SJSA1 (cell line): ENCODE measurements at regions not wholly inside any gene's neighbourhood (a gene's known extent, or its start where the extent isn't known, plus 50 kb on each side); places are given as distances from the start of the nearest gene placed in this dataset.

ENCODE experiments used
- DNase-seq, 2 experiments: peaks; one replicate each; pipeline ENCODE4 v3.0.0-alpha.2; 2015 to 2020; ENCODE audit warnings: low spot score in 2 of 2, low read depth in 1 of 2
- H3K27ac ChIP-seq: fragments of 250-450 bp; sonication (Bioruptor Pico); 2 replicates; pipeline ENCODE4 v1.5.1; 2020; ENCODE audit warnings: mild to moderate bottlenecking, moderate library complexity
- H3K27me3 ChIP-seq: fragments of 250-450 bp; sonication (Bioruptor Pico); replicated peaks from 2 replicates; pipeline ENCODE4 v1.5.1; 2020; ENCODE audit warnings: mild to moderate bottlenecking, moderate library complexity
- H3K36me3 ChIP-seq: fragments of 250-450 bp; sonication (Bioruptor Pico); 2 replicates; pipeline ENCODE4 v1.5.1; 2020; ENCODE audit warnings: mild to moderate bottlenecking
- H3K4me1 ChIP-seq: fragments of 250-450 bp; sonication (Bioruptor Pico); replicated peaks from 2 replicates; pipeline ENCODE4 v1.6.1; 2021; ENCODE audit warnings: mild to moderate bottlenecking
- H3K4me3 ChIP-seq: fragments of 250-450 bp; sonication (Bioruptor Pico); 2 replicates; pipeline ENCODE4 v1.5.1; 2020; ENCODE audit warnings: mild to moderate bottlenecking
- H3K9me3 ChIP-seq: fragments of 250-450 bp; sonication (Bioruptor Pico); replicated peaks from 2 replicates; pipeline ENCODE4 v1.5.1; 2020; ENCODE audit warnings: mild to moderate bottlenecking

DNA sequence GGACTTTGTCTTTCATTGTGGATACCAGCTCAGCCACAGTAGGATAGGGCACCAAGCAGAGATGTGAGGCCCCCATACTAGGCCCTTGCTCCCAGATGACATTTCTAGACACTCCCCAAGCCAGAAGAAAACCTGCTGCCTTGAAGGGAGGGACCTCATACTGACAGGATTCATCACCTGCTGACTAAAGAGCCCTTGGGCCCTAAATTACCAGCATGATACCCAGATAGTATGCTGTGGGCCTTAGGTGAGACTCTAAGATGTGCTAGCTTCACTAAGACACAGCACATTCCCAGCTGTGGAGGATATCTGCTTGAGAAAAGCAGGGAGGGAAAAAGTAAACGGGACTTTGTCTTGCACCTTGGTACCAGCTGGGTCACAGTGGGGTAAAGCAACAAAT is 324.0 kb downstream of the TBL1XR1 start:
- Histone ChIP-seq H3K27me3 (no peaks in the 10 kb centered on the region), H3K4me1 (no peaks in the 10 kb centered on the region), H3K27ac (no peak overlapping the region), H3K9me3 (no peaks in the 10 kb centered on the region), H3K4me3 (no peak overlapping the region), H3K36me3 (no peaks in the 10 kb centered on the region)
- no peak for DNase-seq

GRCh38 chr3:176872771-176873209 is 324.5 kb downstream of the TBL1XR1 start:
- Histone ChIP-seq H3K4me1 (no peaks in the 10 kb centered on the region), H3K9me3 (no peaks in the 10 kb centered on the region), H3K27me3 (no peaks in the 10 kb centered on the region), H3K36me3 (no peaks in the 10 kb centered on the region), H3K4me3 (no peak overlapping the region), H3K27ac (no peak overlapping the region)
- DNase-seq, result peak in 1 of 2 experiments; percentile 24

DNA sequence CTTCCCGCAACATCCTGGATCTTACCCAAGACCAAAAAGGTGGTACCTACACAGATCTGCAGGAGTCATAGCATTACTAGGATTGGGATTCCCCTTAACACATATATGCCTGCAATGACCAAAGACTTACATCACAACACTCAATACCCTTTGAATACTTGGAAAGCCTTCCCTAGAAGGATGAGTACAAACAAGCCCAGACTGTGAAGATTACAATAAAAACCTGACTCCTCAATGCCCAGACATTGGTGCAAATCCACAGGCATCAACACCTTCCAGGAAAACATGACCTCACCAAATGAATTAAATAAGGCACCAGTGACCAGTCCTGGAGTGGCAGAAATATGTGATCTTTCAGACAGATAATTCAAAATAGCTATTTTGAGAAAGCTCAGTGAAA is 326.8 kb downstream of the TBL1XR1 start:
- H3K4me3 ChIP-seq, result no peak overlapping the region
- H3K27ac ChIP-seq, result no peak overlapping the region
- H3K4me1 ChIP-seq, result no peaks in the 10 kb centered on the region
- no peaks in the 10 kb centered on the region for H3K27me3 ChIP-seq
- H3K36me3 ChIP-seq, result no peaks in the 10 kb centered on the region
- no peak for DNase-seq
- no peaks in the 10 kb centered on the region for H3K9me3 ChIP-seq

- Histone ChIP-seq H3K9me3 (no peaks in the 10 kb centered on the region), H3K36me3 (no peaks in the 10 kb centered on the region), H3K27me3 (no peaks in the 10 kb centered on the region), H3K27ac (no peak overlapping the region), H3K4me1 (no peaks in the 10 kb centered on the region), H3K4me3 (no peak overlapping the region)
- no peak for DNase-seq
Observed at GRCh38 chr3:176867681-176868663, 329.3 kb downstream of the TBL1XR1 start.

GRCh38 chr3:176861137-176861536 is 336.1 kb downstream of the TBL1XR1 start:
- no peaks in the 10 kb centered on the region for H3K9me3 ChIP-seq
- no peaks in the 10 kb centered on the region for H3K4me1 ChIP-seq
- no peak for DNase-seq
- H3K36me3 ChIP-seq, result no peaks in the 10 kb centered on the region
- no peaks in the 10 kb centered on the region for H3K27me3 ChIP-seq
- no peak overlapping the region for H3K4me3 ChIP-seq
- no peak overlapping the region for H3K27ac ChIP-seq

GRCh38 chr3:176856721-176857120 is 340.6 kb downstream of the TBL1XR1 start:
- no peaks in the 10 kb centered on the region for H3K36me3 ChIP-seq
- no peaks in the 10 kb centered on the region for H3K9me3 ChIP-seq
- DNase-seq, result no peak
- no peak overlapping the region for H3K27ac ChIP-seq
- H3K4me3 ChIP-seq, result no peak overlapping the region
- no peaks in the 10 kb centered on the region for H3K27me3 ChIP-seq
- no peaks in the 10 kb centered on the region for H3K4me1 ChIP-seq

- H3K4me1 ChIP-seq, result no peaks in the 10 kb centered on the region
- no peak overlapping the region for H3K4me3 ChIP-seq
- no peaks in the 10 kb centered on the region for H3K27me3 ChIP-seq
- no peaks in the 10 kb centered on the region for H3K9me3 ChIP-seq
- H3K27ac ChIP-seq, result no peak overlapping the region
- DNase-seq, result no peak
- no peaks in the 10 kb centered on the region for H3K36me3 ChIP-seq
Observed at GRCh38 chr3:176855901-176856486, 341.3 kb downstream of the TBL1XR1 start.

- Histone ChIP-seq H3K4me1 (no peaks in the 10 kb centered on the region), H3K9me3 (no peaks in the 10 kb centered on the region), H3K27ac (no peak overlapping the region), H3K27me3 (no peaks in the 10 kb centered on the region), H3K36me3 (no peaks in the 10 kb centered on the region), H3K4me3 (no peak overlapping the region)
- DNase-seq, result no peak
Observed at GRCh38 chr3:176855213-176855612, 342.1 kb downstream of the TBL1XR1 start.

- no peak overlapping the region for H3K27ac ChIP-seq
- no peaks in the 10 kb centered on the region for H3K9me3 ChIP-seq
- no peaks in the 10 kb centered on the region for H3K36me3 ChIP-seq
- H3K4me1 ChIP-seq, result no peaks in the 10 kb centered on the region
- DNase-seq, result no peak
- H3K4me3 ChIP-seq, result no peak overlapping the region
- H3K27me3 ChIP-seq, result no peaks in the 10 kb centered on the region
Observed at GRCh38 chr3:176850498-176850897, 346.8 kb downstream of the TBL1XR1 start.

DNA sequence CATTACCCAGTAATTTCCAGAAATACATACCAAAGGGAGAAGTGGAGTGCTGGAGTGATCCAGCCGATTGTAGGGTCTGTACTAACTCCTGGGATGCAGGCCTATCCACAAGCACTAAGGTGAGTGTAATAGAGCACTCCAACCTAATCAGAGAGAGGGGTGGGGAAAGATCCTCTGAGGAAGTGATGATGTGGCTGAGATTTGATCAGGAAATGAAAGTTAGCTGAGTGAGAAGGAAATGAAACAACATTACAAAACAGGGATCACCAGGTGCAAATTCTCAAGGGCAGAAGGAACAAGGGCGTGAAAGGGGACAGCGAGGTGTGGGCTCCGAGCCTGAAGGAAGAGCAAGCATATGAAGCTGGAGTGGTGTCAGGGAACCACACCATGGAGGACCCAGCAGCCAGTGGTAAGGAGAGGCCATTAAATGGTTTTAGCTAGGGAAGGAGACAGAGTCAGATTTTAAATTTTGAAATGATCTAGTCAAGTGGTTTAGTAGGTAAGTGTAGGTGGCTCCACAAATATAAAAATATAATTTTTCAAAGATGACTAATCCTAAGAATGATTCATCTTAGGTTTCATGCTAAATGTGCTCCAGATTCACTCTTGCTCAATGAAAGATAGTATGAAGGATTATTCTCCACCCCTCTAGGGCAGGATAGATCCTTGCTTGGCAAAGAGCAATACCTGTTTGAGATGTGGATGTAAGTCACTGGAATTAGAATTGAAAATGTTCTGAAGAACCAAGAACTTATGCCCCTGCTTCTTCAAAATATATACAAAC is 348.7 kb downstream of the TBL1XR1 start:
- no peak overlapping the region for H3K4me3 ChIP-seq
- H3K36me3 ChIP-seq, result no peaks in the 10 kb centered on the region
- no peak for DNase-seq
- no peaks in the 10 kb centered on the region for H3K4me1 ChIP-seq
- H3K9me3 ChIP-seq, result no peaks in the 10 kb centered on the region
- no peak overlapping the region for H3K27ac ChIP-seq
- H3K27me3 ChIP-seq, result no peaks in the 10 kb centered on the region

GRCh38 chr3:176842914-176843313 is 354.4 kb downstream of the TBL1XR1 start:
- Histone ChIP-seq H3K27me3 (no peaks in the 10 kb centered on the region), H3K4me3 (no peak overlapping the region)

DNA sequence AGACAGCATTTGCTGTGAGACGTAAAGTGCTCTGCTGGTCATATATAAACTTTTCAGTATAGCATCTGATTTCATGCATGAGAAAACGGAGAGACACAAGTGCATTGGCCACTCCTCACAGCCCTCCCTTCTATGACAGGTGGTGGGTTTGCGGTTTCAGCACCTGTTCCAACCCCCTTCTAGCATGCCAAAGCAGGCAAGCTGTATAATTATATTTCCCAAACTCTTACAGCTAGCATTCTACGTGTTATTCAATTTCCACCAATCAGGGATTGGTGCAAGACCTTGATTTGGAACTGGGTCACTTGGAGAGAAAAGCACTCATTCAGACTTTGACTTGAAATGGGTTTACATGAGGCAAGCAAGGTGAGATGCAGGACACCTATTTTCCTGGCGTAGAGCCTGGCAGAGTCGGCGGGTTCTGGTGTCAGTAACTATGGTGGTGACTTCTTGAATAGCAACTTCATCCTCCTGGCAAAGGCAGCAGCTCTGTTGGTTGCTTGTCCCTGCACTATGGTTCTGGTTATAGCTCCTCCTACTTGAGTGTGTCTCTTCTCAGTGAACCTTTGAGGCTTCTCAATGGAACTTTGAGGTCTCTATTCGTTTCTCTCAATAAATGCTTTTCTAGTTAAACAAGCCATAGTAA is 356.5 kb downstream of the TBL1XR1 start:
- no peak for DNase-seq
- Histone ChIP-seq H3K9me3 (no peaks in the 10 kb centered on the region), H3K27ac (no peak overlapping the region), H3K4me3 (no peak overlapping the region), H3K4me1 (no peaks in the 10 kb centered on the region), H3K36me3 (no peaks in the 10 kb centered on the region), H3K27me3 (no peaks in the 10 kb centered on the region)

More at GRCh38 chr3:176842914-176843313, 354.4 kb downstream of the TBL1XR1 start:
- Histone ChIP-seq H3K9me3 (no peaks in the 10 kb centered on the region), H3K36me3 (no peaks in the 10 kb centered on the region), H3K4me1 (no peaks in the 10 kb centered on the region), H3K27ac (no peak overlapping the region)
- DNase-seq, result no peak

DNA sequence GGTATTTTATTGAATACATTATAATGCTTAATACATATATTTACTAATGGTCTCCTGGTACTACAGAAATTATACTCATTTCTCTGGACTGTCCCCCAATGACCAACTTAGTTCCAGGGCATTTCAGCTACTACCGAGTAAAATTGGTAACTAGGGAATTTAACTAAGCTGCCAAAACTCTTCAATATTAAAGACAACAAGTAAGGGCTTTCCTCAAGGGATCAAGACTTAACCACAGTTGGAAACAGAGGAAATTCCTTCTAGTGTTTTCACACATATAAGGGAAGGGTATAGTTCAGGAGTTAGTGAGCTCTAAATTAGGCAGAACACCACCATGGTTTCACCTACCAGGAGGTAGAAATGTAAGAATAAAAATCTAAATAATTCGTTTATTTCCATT is 357.4 kb downstream of the TBL1XR1 start:
- Histone ChIP-seq H3K4me3 (no peak overlapping the region), H3K36me3 (no peaks in the 10 kb centered on the region), H3K27me3 (no peaks in the 10 kb centered on the region), H3K4me1 (no peaks in the 10 kb centered on the region), H3K9me3 (no peaks in the 10 kb centered on the region), H3K27ac (no peak overlapping the region)
- DNase-seq, result no peak
